ENCODE measurements at regions not wholly inside any gene's neighbourhood (a gene's known extent, or its start where the extent isn't known, plus 50 kb on each side); places are given as distances from the start of the nearest gene placed in this dataset.

DNA sequence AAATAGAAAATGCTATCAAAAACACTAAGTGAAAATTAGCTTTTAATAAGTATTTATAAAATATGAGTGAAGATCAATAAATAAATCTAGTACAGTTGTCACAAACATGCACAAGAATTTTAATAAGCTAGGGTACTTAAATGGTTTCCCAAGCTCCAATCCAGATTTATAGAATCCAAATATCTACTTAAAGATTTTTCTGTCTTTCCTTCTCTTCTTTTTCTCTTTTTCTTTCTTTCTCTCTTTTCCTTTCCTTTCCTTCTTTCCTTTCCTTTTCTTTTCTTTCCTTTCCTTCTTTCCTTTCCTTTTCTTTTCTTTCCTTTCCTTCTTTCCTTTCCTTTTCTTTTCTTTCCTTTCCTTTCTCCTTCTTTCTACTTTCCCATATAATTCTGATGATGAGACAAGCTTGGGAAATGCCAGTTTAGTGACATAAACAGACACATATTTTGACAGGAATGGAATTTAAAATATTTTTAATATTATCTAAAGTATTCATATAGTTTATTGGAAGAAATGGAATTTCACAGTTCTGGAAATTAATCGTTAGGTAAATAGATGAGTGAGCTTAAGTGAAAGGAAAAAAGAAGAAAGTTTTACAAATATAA is 832.8 kb downstream of the NR2F1-AS1 start:
- Histone ChIP-seq H3K36me3 (no peaks in the 10 kb centered on the region), H3K4me3 (no peak overlapping the region), H3K4me1 (ENCODE audit: insufficient read depth) (no peaks in the 10 kb centered on the region), H3K9me3 (no peaks in the 10 kb centered on the region), H3K27ac (no peak overlapping the region), H3K27me3 (no peaks in the 10 kb centered on the region)
- WGBS, 3 donors: 78 to 87% (median 80%) methylated on average over 1 of the region's 1 CpG
- DNase-seq: no peak
- intact Hi-C loops (cut with DNase I): no loop called here
- TF ChIP-seq, protein P1, sequence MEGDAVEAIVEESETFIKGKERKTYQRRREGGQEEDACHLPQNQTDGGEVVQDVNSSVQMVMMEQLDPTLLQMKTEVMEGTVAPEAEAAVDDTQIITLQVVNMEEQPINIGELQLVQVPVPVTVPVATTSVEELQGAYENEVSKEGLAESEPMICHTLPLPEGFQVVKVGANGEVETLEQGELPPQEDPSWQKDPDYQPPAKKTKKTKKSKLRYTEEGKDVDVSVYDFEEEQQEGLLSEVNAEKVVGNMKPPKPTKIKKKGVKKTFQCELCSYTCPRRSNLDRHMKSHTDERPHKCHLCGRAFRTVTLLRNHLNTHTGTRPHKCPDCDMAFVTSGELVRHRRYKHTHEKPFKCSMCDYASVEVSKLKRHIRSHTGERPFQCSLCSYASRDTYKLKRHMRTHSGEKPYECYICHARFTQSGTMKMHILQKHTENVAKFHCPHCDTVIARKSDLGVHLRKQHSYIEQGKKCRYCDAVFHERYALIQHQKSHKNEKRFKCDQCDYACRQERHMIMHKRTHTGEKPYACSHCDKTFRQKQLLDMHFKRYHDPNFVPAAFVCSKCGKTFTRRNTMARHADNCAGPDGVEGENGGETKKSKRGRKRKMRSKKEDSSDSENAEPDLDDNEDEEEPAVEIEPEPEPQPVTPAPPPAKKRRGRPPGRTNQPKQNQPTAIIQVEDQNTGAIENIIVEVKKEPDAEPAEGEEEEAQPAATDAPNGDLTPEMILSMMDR (IDR thresholded peaks at IDR 0.05): no peak
- TF ChIP-seq EP300 (IDR thresholded peaks at IDR 0.05) (no peak), POLR2A (IDR thresholded peaks at IDR 0.05) (no peak)

DNA sequence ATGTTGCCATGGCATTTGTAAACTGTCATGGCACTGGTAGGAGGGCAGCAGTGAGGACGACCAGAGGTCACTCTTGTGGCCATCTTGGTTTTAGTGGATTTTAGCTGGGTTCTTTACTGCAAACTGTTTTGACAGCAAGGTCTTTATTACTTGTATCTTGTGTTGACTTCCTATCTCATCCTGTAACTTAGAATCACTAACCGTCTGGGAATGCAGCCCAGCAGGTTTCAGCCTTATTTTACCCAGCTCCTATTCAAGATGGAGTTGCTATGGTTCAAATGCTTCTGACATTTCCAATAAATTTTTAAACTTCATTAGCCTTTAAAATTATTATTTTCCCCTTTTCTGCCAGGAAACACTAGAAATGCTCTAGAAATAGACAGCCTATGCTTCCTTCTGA is 839.1 kb downstream of the NR2F1-AS1 start:
- Histone ChIP-seq H3K27ac (no peak overlapping the region), H3K4me3 (no peak overlapping the region), H3K9me3 (no peaks in the 10 kb centered on the region), H3K36me3 (no peaks in the 10 kb centered on the region), H3K27me3 (no peaks in the 10 kb centered on the region), H3K4me1 (ENCODE audit: insufficient read depth) (no peaks in the 10 kb centered on the region)
- DNase-seq: no peak
- intact Hi-C loops (cut with DNase I): no loop called here
- TF ChIP-seq, protein P1 (IDR thresholded peaks at IDR 0.05): no peak
- TF ChIP-seq EP300 (IDR thresholded peaks at IDR 0.05) (no peak), POLR2A (IDR thresholded peaks at IDR 0.05) (no peak)
- 84 to 93% (median 90%) methylated on average over 2 of the region's 2 CpGs for WGBS, 3 donors

DNA sequence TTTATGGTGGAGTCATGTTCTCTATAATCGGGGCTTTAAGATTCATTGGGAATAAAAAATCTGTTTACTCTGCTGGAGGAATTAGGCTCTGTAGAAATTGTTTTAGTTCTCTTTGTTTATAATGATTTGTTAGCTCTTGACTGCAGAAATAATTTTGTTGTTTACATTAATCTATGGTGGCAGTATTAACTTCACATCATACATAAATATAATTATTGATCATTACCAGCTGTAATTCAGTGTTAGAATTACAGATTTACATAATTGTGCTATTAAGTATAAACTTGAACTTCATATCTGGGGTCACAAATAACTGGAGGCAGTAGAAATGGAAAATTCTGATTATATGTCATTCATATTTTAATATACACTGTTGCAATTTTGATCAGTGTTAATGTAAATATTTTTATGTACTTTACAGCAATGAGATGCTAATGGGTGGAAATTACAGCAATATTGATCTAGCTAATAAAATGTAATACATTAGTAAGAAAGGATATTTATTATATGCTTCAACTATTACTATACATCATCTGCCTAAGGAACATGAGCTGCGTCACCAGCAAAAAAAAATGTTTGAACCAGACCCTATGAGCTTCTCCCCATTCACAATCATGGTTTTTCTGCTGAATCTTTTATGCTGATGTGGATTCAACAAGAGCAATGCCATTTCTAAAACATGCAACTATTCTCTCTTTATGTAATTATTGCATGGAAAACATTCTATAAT is 846.6 kb downstream of the NR2F1-AS1 start:
- TF ChIP-seq POLR2A (IDR thresholded peaks at IDR 0.05): no peak
- TF ChIP-seq, protein P1 (IDR thresholded peaks at IDR 0.05): no peak
- no peak for TF ChIP-seq EP300 (IDR thresholded peaks at IDR 0.05)

DNA sequence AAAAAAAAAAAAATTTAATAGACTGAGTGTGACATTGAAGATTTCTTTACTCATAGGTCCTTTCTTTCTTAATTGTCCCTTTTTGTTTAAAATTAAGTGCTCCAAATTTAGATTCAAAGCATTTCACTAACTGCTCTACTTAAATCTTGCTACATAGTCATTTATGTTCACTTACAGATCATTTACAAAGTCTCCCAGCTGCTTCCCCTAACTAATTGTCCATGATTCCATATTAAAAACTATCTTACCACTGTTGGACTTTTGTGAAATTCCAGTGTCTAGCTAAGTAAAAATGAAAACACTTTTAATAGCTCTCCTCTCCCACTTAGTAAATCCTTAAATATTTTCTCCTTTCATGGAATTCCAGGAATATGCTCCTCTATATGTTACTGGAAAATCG is 850.5 kb downstream of the NR2F1-AS1 start:
- WGBS, 3 donors: 67 to 69% (median 69%) methylated on average over 1 of the region's 1 CpG
- H3K27ac ChIP-seq: no peak overlapping the region
- DNase-seq: no peak
- TF ChIP-seq POLR2A (IDR thresholded peaks at IDR 0.05) (no peak), EP300 (IDR thresholded peaks at IDR 0.05) (no peak)
- TF ChIP-seq, protein P1 (IDR thresholded peaks at IDR 0.05): no peak
- H3K9me3 ChIP-seq: no peaks in the 10 kb centered on the region
- H3K4me1 ChIP-seq (ENCODE audit: insufficient read depth): no peaks in the 10 kb centered on the region
- H3K36me3 ChIP-seq: no peaks in the 10 kb centered on the region
- H3K27me3 ChIP-seq: no peaks in the 10 kb centered on the region
- intact Hi-C loops (cut with DNase I): no loop called here
- no peak overlapping the region for H3K4me3 ChIP-seq

More for the DNA sequence above, 846.6 kb downstream of the NR2F1-AS1 start:
- WGBS, 3 donors: 69 to 79% (median 74%) methylated on average over 2 of the region's 2 CpGs
- Histone ChIP-seq H3K4me1 (ENCODE audit: insufficient read depth) (no peaks in the 10 kb centered on the region), H3K4me3 (no peak overlapping the region), H3K27me3 (no peaks in the 10 kb centered on the region), H3K36me3 (no peaks in the 10 kb centered on the region), H3K27ac (no peak overlapping the region), H3K9me3 (no peaks in the 10 kb centered on the region)
- intact Hi-C loops (cut with DNase I): no loop called here
- no peak for DNase-seq
